Activated CD4-positive, alpha-beta memory T cell treated with anti-CD3 and anti-CD28 coated beads, Interleukin-2, amount 10 ng/mL, durations not matched to agents 7 days and 5 days (primary cell): ENCODE measurements at regions not wholly inside any gene's neighbourhood (a gene's known extent, or its start where the extent isn't known, plus 50 kb on each side); places are given as distances from the start of the nearest gene placed in this dataset.

Experiments used
- CTCF ChIA-PET: fragments of 350-600 bp; sonication (Branson Sonifier 250); formaldehyde crosslinking; loops from one replicate; lab custom pipeline; 2021; ENCODE audit warnings: antibody characterized with exemption, inconsistent platforms; lab: Charles Lee
- POLR2A ChIA-PET: fragments of 350-600 bp; sonication (Branson Sonifier 250); formaldehyde crosslinking; loops from one replicate; lab custom pipeline; 2021; ENCODE audit warnings: antibody characterized with exemption; lab: Charles Lee
- DNase-seq: peaks from one replicate; pipeline ENCODE4 v3.0.0-alpha.2; 2020
- H3K27ac Mint-ChIP-seq: one replicate; pipeline ENCODE4 v1.8.0; 2021; ENCODE audit warnings: mild to moderate bottlenecking, mixed read lengths
- H3K27me3 Mint-ChIP-seq: one replicate; pipeline ENCODE4 v1.8.0; 2021; ENCODE audit warnings: mixed read lengths
- H3K36me3 Mint-ChIP-seq: one replicate; pipeline ENCODE4 v1.8.0; 2021; ENCODE audit warnings: low read depth, mixed read lengths
- H3K4me1 Mint-ChIP-seq: one replicate; pipeline ENCODE4 v1.8.0; 2021; ENCODE audit warnings: mixed read lengths
- H3K4me3 Mint-ChIP-seq: one replicate; pipeline ENCODE4 v1.8.0; 2021; ENCODE audit warnings: mild to moderate bottlenecking, mixed read lengths
- H3K9me3 Mint-ChIP-seq: one replicate; pipeline ENCODE4 v1.8.0; 2021; ENCODE audit warnings: mixed read lengths

- H3K36me3 Mint-ChIP-seq, result no peaks in the 10 kb centered on the region
- no peak overlapping the region for H3K27ac Mint-ChIP-seq
- H3K4me1 Mint-ChIP-seq, result no peaks in the 10 kb centered on the region
- ChIA-PET CTCF (no interaction called here), POLR2A (no interaction called here)
- no peak overlapping the region for H3K4me3 Mint-ChIP-seq
- no peaks in the 10 kb centered on the region for H3K27me3 Mint-ChIP-seq
- no peaks in the 10 kb centered on the region for H3K9me3 Mint-ChIP-seq
- no peak for DNase-seq
These were observed 166.1 kb upstream of the BMPER start for GRCh38 chr7:33739286-33739685.

- Mint-ChIP-seq H3K9me3 (no peaks in the 10 kb centered on the region), H3K4me3 (no peak overlapping the region), H3K4me1 (no peaks in the 10 kb centered on the region), H3K27ac (no peak overlapping the region), H3K36me3 (no peaks in the 10 kb centered on the region), H3K27me3 (no peaks in the 10 kb centered on the region)
- POLR2A ChIA-PET, result no interaction called here
- DNase-seq, result no peak
- CTCF ChIA-PET, result no interaction called here
These were observed 162.8 kb upstream of the BMPER start for GRCh38 chr7:33742521-33742920.

- H3K4me3 Mint-ChIP-seq, result no peak overlapping the region
- CTCF ChIA-PET, result interaction anchor here (1.0 kb wide), 1 partner anchor 1050 kb away, joined by 3 read pairs; no protein-coding TSS in a partner anchor
- no peaks in the 10 kb centered on the region for H3K36me3 Mint-ChIP-seq
- H3K27ac Mint-ChIP-seq, result no peak overlapping the region
- POLR2A ChIA-PET, result no interaction called here
- H3K4me1 Mint-ChIP-seq, result no peaks in the 10 kb centered on the region
- no peaks in the 10 kb centered on the region for H3K9me3 Mint-ChIP-seq
- H3K27me3 Mint-ChIP-seq, result no peaks in the 10 kb centered on the region
- DNase-seq, result no peak
These were observed 162.2 kb upstream of the BMPER start for GRCh38 chr7:33742999-33743587.

DNA sequence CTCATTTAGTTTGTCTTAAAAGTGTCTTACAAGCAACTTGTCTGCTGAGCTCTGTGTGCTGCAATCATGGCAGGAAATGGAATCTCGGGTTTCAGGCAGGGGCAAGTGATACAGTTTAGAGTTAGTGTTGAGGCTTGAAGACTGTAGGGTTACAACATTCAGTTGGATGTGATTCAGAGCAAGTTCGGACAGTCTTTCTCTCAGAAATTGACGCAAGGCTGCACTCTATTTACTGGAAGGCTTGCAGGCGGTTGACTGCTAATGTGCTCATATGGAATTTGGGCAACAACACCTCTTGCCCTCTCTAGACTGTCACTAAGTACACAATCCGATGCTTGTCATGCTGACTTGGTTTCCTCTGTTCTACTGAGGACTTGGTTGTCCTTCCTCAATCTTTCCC is 161.7 kb upstream of the BMPER start:
- Mint-ChIP-seq H3K9me3 (no peaks in the 10 kb centered on the region), H3K4me1 (no peaks in the 10 kb centered on the region), H3K27me3 (no peaks in the 10 kb centered on the region), H3K27ac (no peak overlapping the region), H3K4me3 (no peak overlapping the region), H3K36me3 (no peaks in the 10 kb centered on the region)
- ChIA-PET CTCF (interaction anchor here (1.0 kb wide), 1 partner anchor 1051 kb away, joined by 3 read pairs; no protein-coding TSS in a partner anchor), POLR2A (no interaction called here)
- no peak for DNase-seq

- Mint-ChIP-seq H3K27me3 (no peaks in the 10 kb centered on the region), H3K4me1 (no peaks in the 10 kb centered on the region), H3K27ac (no peak overlapping the region), H3K4me3 (no peak overlapping the region), H3K36me3 (no peaks in the 10 kb centered on the region), H3K9me3 (no peaks in the 10 kb centered on the region)
- POLR2A ChIA-PET, result no interaction called here
- no peak for DNase-seq
- CTCF ChIA-PET, result interaction anchor here (1.0 kb wide), 1 partner anchor 1052 kb away, joined by 3 read pairs; no protein-coding TSS in a partner anchor
These were observed 160.9 kb upstream of the BMPER start for GRCh38 chr7:33744293-33745075.

DNA sequence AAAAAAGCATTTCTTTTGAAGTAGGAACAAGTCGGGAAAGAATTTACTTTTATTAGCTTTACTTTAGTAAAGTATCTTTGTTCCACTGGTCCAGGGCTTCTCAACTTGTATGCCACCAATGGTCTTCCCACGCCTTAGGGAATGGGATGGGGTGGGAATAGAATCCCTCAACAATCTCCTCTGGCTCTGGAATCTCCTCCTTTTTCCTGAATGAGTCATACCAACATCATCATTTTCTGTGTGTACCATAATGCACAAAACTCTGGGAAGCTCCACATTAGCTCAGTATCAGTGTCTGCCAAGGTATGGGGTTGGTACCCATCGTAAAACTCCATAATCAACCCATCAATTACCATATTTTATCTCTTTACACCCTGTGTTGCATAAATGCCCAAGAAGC is 159.4 kb upstream of the BMPER start:
- H3K27ac Mint-ChIP-seq, result no peak overlapping the region
- CTCF ChIA-PET, result interaction anchor here (0.7 to 1.0 kb wide), 2 partner anchors 30 to 1937 kb away, joined by 3 to 6 read pairs; no protein-coding TSS in a partner anchor

DNA sequence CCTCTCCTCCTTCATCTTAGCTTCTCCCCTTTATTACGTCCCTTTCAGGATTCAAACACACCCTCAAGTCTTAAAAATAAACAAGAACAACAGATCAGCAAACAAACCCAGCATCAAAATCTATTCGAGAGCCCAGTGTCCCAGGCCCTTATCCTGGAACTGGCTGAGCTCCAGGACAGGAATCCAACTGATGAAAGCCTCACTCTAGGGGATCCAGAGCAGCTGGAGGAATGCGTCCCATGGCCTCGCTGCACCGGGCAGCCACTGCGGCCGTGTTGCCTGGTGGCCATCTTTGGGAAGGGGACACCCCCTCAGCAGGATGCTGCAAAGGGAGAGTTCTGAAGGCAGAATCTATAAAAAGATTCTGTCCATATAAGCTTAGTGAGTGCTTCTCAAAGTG is 156.5 kb upstream of the BMPER start:
- peaks cover 2% of the 10 kb centered on the region for H3K4me1 Mint-ChIP-seq
- CTCF ChIA-PET, result interaction anchor here (1.4 kb wide), 1 partner anchor 183 kb away, joined by 4 read pairs; no protein-coding TSS in a partner anchor
- H3K4me3 Mint-ChIP-seq, result no peak overlapping the region
- DNase-seq, result no peak
- H3K27me3 Mint-ChIP-seq, result no peaks in the 10 kb centered on the region
- H3K36me3 Mint-ChIP-seq, result no peaks in the 10 kb centered on the region
- no peak overlapping the region for H3K27ac Mint-ChIP-seq
- H3K9me3 Mint-ChIP-seq, result no peaks in the 10 kb centered on the region
- POLR2A ChIA-PET, result no interaction called here

More for the DNA sequence above, 159.4 kb upstream of the BMPER start:
- H3K9me3 Mint-ChIP-seq, result no peaks in the 10 kb centered on the region
- no peaks in the 10 kb centered on the region for H3K36me3 Mint-ChIP-seq
- H3K4me1 Mint-ChIP-seq, result no peaks in the 10 kb centered on the region
- no peak overlapping the region for H3K4me3 Mint-ChIP-seq
- POLR2A ChIA-PET, result no interaction called here
- DNase-seq, result no peak
- no peaks in the 10 kb centered on the region for H3K27me3 Mint-ChIP-seq

DNA sequence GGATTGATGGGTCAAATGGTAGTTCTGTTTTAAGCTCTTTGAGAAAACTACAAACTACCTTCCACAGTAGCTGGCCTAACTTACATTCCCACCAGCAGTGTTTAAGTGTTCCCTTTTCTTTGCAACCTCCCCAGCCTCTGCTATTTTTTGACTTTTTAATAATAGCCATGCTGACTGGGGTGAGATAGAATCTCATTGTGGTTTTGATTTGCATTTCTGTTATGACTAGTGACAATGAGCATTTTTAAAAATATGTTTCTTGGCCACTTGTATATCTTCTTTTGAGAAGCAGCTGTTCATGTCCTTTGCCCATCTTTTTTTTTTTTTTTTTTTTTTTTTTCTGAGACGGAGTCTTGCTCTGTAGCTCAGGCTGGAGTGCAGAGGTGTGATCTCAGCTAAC is 155.2 kb upstream of the BMPER start:
- ChIA-PET CTCF (no interaction called here), POLR2A (no interaction called here)
- Mint-ChIP-seq H3K4me3 (no peak overlapping the region), H3K4me1 (peaks cover 2% of the 10 kb centered on the region), H3K27me3 (no peaks in the 10 kb centered on the region), H3K9me3 (no peaks in the 10 kb centered on the region), H3K36me3 (no peaks in the 10 kb centered on the region), H3K27ac (no peak overlapping the region)
- no peak for DNase-seq

DNA sequence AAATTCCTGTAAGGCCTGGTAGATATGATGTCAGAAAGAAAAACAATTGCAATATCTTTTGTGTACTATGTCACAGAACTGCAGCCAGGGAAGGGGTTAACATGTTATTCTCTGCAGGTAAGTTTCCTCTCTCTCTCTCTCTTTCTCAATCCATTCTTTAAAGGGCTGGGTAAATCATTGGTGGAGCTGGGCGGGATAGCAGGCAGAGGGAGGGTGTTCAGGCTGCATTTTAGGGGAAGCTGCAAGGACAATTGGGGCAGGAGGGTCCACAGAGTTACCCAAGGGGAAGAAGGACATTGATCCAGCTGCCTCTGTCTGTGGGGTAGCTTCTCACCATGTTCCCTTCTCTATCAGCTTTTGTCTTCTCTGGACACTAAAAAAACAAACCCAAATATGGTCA is 153.9 kb upstream of the BMPER start:
- POLR2A ChIA-PET, result no interaction called here
- Mint-ChIP-seq H3K4me3 (no peak overlapping the region), H3K27ac (no peak overlapping the region), H3K4me1 (peaks cover 2% of the 10 kb centered on the region), H3K9me3 (no peaks in the 10 kb centered on the region), H3K27me3 (no peaks in the 10 kb centered on the region), H3K36me3 (no peaks in the 10 kb centered on the region)
- CTCF ChIA-PET, result no interaction called here
- no peak for DNase-seq

GRCh38 chr7:33753881-33754525 is 151.3 kb upstream of the BMPER start:
- H3K4me1 Mint-ChIP-seq, result peaks cover 2% of the 10 kb centered on the region
- no peaks in the 10 kb centered on the region for H3K36me3 Mint-ChIP-seq
- no peaks in the 10 kb centered on the region for H3K27me3 Mint-ChIP-seq
- POLR2A ChIA-PET, result no interaction called here
- H3K4me3 Mint-ChIP-seq, result no peak overlapping the region
- no peak for DNase-seq
- no peak overlapping the region for H3K27ac Mint-ChIP-seq
- H3K9me3 Mint-ChIP-seq, result no peaks in the 10 kb centered on the region
- CTCF ChIA-PET, result no interaction called here

DNA sequence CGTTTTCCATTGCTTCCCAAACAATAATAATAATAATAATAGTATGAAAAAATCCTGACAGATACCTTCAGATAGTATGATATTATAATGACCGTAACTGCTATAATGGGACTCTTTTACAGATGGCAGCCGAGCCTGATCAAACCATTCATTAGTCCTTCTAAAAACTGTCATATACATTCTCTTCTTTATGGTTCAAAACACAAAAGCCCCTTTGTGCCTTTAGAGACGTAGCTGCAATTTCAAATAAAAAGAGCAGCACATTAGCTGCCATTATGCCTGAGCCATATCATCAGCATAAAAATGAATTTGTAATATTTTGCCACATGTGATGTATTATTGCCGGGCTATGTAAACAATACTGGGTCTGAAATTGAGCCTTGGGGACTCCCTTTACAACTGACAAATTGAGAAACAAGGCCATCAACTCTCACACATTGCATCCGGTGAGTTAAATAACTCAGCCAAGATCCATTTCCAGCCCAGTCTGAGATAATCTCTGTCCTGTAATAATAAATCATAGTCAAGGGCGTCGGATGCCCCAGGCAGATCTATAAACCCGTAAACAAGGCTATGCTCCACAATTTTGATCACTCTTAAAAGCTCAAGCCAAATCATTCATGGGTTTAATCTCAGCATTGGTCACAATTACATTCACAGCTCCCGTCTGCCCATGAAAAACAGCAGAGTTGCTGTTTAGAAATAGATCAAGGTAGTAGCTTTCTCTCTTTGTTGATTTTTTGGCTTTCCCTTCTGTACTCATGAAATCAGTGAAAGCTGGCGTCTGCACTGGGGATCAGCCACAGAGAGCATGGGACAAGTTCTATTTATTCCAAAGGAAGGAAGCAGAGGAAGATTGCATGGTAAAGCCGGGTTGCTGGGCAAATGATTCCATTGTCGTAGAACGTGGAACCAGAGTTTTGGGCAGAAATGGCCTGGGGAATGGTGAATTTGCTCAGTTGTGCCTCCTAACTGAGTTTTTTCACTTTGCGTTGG is 150.1 kb upstream of the BMPER start:
- CTCF ChIA-PET, result no interaction called here
- Mint-ChIP-seq H3K27me3 (no peaks in the 10 kb centered on the region), H3K27ac (no peak overlapping the region), H3K36me3 (no peaks in the 10 kb centered on the region), H3K9me3 (no peaks in the 10 kb centered on the region), H3K4me1 (peaks cover 2% of the 10 kb centered on the region), H3K4me3 (no peak overlapping the region)
- DNase-seq, result no peak
- POLR2A ChIA-PET, result no interaction called here

- Mint-ChIP-seq H3K27ac (no peak overlapping the region), H3K9me3 (no peaks in the 10 kb centered on the region), H3K36me3 (no peaks in the 10 kb centered on the region), H3K4me1 (no peaks in the 10 kb centered on the region), H3K4me3 (no peak overlapping the region), H3K27me3 (no peaks in the 10 kb centered on the region)
- CTCF ChIA-PET, result no interaction called here
- POLR2A ChIA-PET, result no interaction called here
- DNase-seq, result no peak
These were observed 148.3 kb upstream of the BMPER start for GRCh38 chr7:33757050-33757449.
